K562 (cell line): ENCODE measurements at regions not wholly inside any gene's neighbourhood (a gene's known extent, or its start where the extent isn't known, plus 50 kb on each side); places are given as distances from the start of the nearest gene placed in this dataset.

ENCODE experiments used
- ATAC-seq: fragments of 200-7000 bp; cut with Tn5 transposase; 3 replicates; pipeline ENCODE4 v1.9.1; 2020; ENCODE audit warnings: moderate library complexity
- BruUV-seq: library from RNA; stranded (reverse); fragments of 400-500 nt; replicated peaks from 2 replicates; lab custom pipeline; 2021; lab: Mats Ljungman, UMichigan
- CTCF ChIA-PET: fragments of 300-600 bp; formaldehyde crosslinking; extraction: SDS; loops from one replicate; lab custom pipeline; 2021; ENCODE audit warnings: low intra/inter-chr PET ratio; lab: Yijun Ruan, JAX
- POLR2A ChIA-PET: fragments of 300-600, 350-650 bp; sonication (Branson Sonifier 250); formaldehyde crosslinking; extraction: SDS; loops from one replicate; lab custom pipeline; 2021; ENCODE audit warnings: antibody characterized with exemption, inconsistent platforms; lab: Yijun Ruan, JAX
- DNase-seq, 4 experiments: peaks; one replicate each; pipeline versions ENCODE4 v3.0.0 to v3.0.0-alpha.2; 2011 to 2018; ENCODE audit warnings: low spot score in 3 of 4, mixed read lengths in 3 of 4; ENCODE audit errors: extremely low read depth in 1 of 4
- FAIRE-seq: peaks from 2 replicates; lab custom pipeline; 2011; peaks lifted over from hg19 to GRCh38; lab: Jason Lieb, UNC
- H2AFZ ChIP-seq: 2 replicates; pipeline ENCODE4 v1.6.0; 2011; ENCODE audit warnings: low read depth, low read length, control low read depth, inconsistent platforms
- H3K27ac ChIP-seq: fragments of 200-600 bp; 3 replicates; pipeline ENCODE4 v1.8.0; 2011; ENCODE audit warnings: low read depth, mild to moderate bottlenecking, control low read depth, inconsistent platforms, low read length, moderate library complexity, mixed read lengths; ENCODE audit errors: extremely low read depth
- H3K27me3 ChIP-seq, 2 experiments: fragments of 300-600 bp in 1 of 2; 2 replicates in 1 of 2; 3 replicates in 1 of 2; pipeline versions ENCODE4 v1.6.0 to v1.8.0; 2011; ENCODE audit warnings: inconsistent platforms in 2 of 2, low read length in 2 of 2, mild to moderate bottlenecking in 1 of 2, mixed read lengths in 1 of 2, moderate library complexity in 1 of 2; ENCODE audit not compliant: control insufficient read depth in 2 of 2, insufficient read depth in 2 of 2
- H3K36me3 ChIP-seq: fragments of 300-600 bp; 3 replicates; pipeline ENCODE4 v1.8.0; 2011; ENCODE audit warnings: mild to moderate bottlenecking, low read length, inconsistent platforms; ENCODE audit not compliant: control insufficient read depth, insufficient read depth
- H3K4me1 ChIP-seq, 2 experiments: fragments of 200-600 bp in 1 of 2; replicated peaks in 1 of 2; 2 replicates in 1 of 2; 3 replicates in 1 of 2; pipeline versions ENCODE4 v1.5.1 to v1.8.0; 2011; ENCODE audit warnings: inconsistent platforms in 2 of 2, low read length in 2 of 2, mild to moderate bottlenecking in 1 of 2, mixed read lengths in 1 of 2, moderate library complexity in 1 of 2; ENCODE audit not compliant: control insufficient read depth in 2 of 2, insufficient read depth in 2 of 2
- H3K4me2 ChIP-seq: 2 replicates; pipeline ENCODE4 v1.6.1; 2011; ENCODE audit warnings: low read length, control low read depth, inconsistent platforms, mixed read lengths; ENCODE audit not compliant: insufficient read depth
- H3K4me3 ChIP-seq: fragments of 200-600 bp; sonication (generic), shearing (Covaris generic); 2 replicates; pipeline ENCODE4 v1.5.1; 2016; ENCODE audit warnings: control low read depth, inconsistent platforms
- H3K79me2 ChIP-seq: fragments of 200-600 bp; 3 replicates; pipeline ENCODE4 v1.8.0; 2011; ENCODE audit warnings: low read length, inconsistent platforms; ENCODE audit not compliant: control insufficient read depth, insufficient read depth
- H3K9ac ChIP-seq, 2 experiments: 2 replicates each; pipeline versions ENCODE4 v1.6.0 to v1.6.1; 2011; ENCODE audit warnings: low read depth in 2 of 2, low read length in 2 of 2, control low read depth in 1 of 2, inconsistent platforms in 1 of 2, mild to moderate bottlenecking in 1 of 2, mixed read lengths in 1 of 2; ENCODE audit not compliant: insufficient read depth in 1 of 2
- H3K9me1 ChIP-seq: one replicate; pipeline ENCODE4 v1.6.0; 2011; ENCODE audit warnings: inconsistent platforms, mild to moderate bottlenecking, low read length, moderate library complexity; ENCODE audit not compliant: control insufficient read depth, insufficient read depth
- H3K9me3 ChIP-seq: replicated peaks from 2 replicates; pipeline ENCODE4 v1.5.1; 2011; ENCODE audit warnings: low read depth, low read length, inconsistent platforms; ENCODE audit not compliant: control insufficient read depth, insufficient read depth
- H4K20me1 ChIP-seq: replicated peaks from 2 replicates; pipeline ENCODE4 v1.6.1; 2011; ENCODE audit warnings: low read length, inconsistent platforms, mixed read lengths; ENCODE audit not compliant: control insufficient read depth, insufficient read depth
- BMI1 ChIP-seq: fragments of 150-350 bp; IDR thresholded peaks from 2 replicates; pipeline ENCODE4 v1.6.1; 2014; ENCODE audit warnings: low read length
- ELF2 ChIP-seq: fragments of 250-450 bp; sonication (Bioruptor Pico); IDR thresholded peaks from 2 replicates; pipeline ENCODE4 v1.5.0; 2021; ENCODE audit warnings: mild to moderate bottlenecking
- KAT2B ChIP-seq: IDR thresholded peaks from one replicate; pipeline ENCODE4 v1.6.1; 2012; ENCODE audit warnings: low read depth, mild to moderate bottlenecking, control low read depth, inconsistent platforms, low read length, moderate library complexity
- RBM14 ChIP-seq: fragments of 200-400 bp; formaldehyde crosslinking; IDR thresholded peaks from 2 replicates; pipeline ENCODE4 v1.6.1; 2018; ENCODE audit warnings: low read depth, mild to moderate bottlenecking, low read length, moderate library complexity, borderline replicate concordance; ENCODE audit not compliant: insufficient read depth
- SNIP1 ChIP-seq: fragments of 450-650 bp; IDR thresholded peaks from 2 replicates; pipeline ENCODE4 v1.7.1; 2017; ENCODE audit warnings: low read depth, mild to moderate bottlenecking
- ZNF444 ChIP-seq: fragments of 250-450 bp; sonication (Bioruptor Pico); IDR thresholded peaks from 2 replicates; pipeline ENCODE4 v1.4.0; 2020; ENCODE audit warnings: mild to moderate bottlenecking, moderate library complexity
- ZNF717 ChIP-seq: fragments of 250-450 bp; sonication (Bioruptor Pico); IDR thresholded peaks from 2 replicates; pipeline ENCODE4 v1.5.0; 2021
- ZNF79 ChIP-seq: fragments of 250-450 bp; sonication (Bioruptor Pico); IDR thresholded peaks from 2 replicates; pipeline ENCODE4 v1.4.0; 2020; ENCODE audit warnings: low read depth, mild to moderate bottlenecking, moderate library complexity
- ZSCAN32 ChIP-seq: fragments of 450-650 bp; formaldehyde crosslinking; IDR thresholded peaks from 2 replicates; pipeline ENCODE4 v1.4.0; 2020; ENCODE audit warnings: mild to moderate bottlenecking, moderate library complexity
- in situ Hi-C: fragments of 300-500 bp; cut with MboI; formaldehyde crosslinking; loops from 4 replicates; pipeline ENCODE4 v1.15.0; 2018; ENCODE audit warnings: inconsistent platforms, mixed read lengths
- intact Hi-C: fragments of 100-400 bp; cut with micrococcal nuclease; formaldehyde crosslinking; loops from 2 replicates; pipeline ENCODE4 v1.14.2; 2022
- TF ChIP-seq, protein P1 (sequence below): fragments of 450-650 bp; IDR thresholded peaks from 2 replicates; pipeline ENCODE4 v1.7.0; 2016; ENCODE audit warnings: borderline replicate concordance
- TF ChIP-seq, protein P2 (sequence below): IDR thresholded peaks from 3 replicates; pipeline ENCODE4 v1.6.1; 2011; ENCODE audit warnings: borderline replicate concordance, mild to moderate bottlenecking; ENCODE audit not compliant: insufficient read length, insufficient read depth

DNA sequence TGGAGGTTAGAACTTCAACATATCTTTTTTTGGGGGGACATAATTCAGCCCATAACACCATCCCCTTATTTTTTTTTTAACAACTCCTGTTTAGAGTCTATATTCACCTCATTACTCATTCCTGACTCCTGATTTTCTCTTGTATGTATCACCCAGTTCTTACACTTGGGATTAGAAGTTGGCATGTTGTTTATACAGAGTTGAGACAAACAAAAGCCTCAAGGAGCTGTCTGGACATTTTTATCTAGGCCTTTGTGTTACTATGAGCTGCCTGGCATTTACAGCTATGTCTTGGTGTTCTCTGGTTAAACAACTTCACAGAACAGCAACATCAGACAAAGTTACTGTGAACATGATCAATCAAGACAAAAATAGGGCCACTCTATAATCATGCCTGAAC, 517.5 kb downstream of the KIF20B start:
- Histone ChIP-seq H3K79me2 (no peaks in the 10 kb centered on the region), H3K9me3 (no peaks in the 10 kb centered on the region), H3K9ac (no peak overlapping the region), H3K27me3 (no peaks in the 10 kb centered on the region), H2AFZ (no peak overlapping the region), H3K4me1 (no peaks in the 10 kb centered on the region), H3K9me1 (no peaks in the 10 kb centered on the region), H3K36me3 (no peaks in the 10 kb centered on the region), H4K20me1 (no peaks in the 10 kb centered on the region), H3K27ac (no peak overlapping the region), H3K4me2 (no peak overlapping the region), H3K4me3 (no peak overlapping the region)
- intact Hi-C loops, result no loop called here
- TF ChIP-seq ELF2 (CRISPR knock-in tag) (no peak), ZNF444 (CRISPR knock-in tag) (no peak), RBM14 (no peak), BMI1 (no peak), ZSCAN32 (CRISPR knock-in tag) (no peak), ZNF79 (CRISPR knock-in tag) (no peak), KAT2B (no peak), SNIP1 (no peak), ZNF717 (no peak)
- TF ChIP-seq, protein P1, sequence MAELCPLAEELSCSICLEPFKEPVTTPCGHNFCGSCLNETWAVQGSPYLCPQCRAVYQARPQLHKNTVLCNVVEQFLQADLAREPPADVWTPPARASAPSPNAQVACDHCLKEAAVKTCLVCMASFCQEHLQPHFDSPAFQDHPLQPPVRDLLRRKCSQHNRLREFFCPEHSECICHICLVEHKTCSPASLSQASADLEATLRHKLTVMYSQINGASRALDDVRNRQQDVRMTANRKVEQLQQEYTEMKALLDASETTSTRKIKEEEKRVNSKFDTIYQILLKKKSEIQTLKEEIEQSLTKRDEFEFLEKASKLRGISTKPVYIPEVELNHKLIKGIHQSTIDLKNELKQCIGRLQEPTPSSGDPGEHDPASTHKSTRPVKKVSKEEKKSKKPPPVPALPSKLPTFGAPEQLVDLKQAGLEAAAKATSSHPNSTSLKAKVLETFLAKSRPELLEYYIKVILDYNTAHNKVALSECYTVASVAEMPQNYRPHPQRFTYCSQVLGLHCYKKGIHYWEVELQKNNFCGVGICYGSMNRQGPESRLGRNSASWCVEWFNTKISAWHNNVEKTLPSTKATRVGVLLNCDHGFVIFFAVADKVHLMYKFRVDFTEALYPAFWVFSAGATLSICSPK, result no peak
- TF ChIP-seq, protein P2, sequence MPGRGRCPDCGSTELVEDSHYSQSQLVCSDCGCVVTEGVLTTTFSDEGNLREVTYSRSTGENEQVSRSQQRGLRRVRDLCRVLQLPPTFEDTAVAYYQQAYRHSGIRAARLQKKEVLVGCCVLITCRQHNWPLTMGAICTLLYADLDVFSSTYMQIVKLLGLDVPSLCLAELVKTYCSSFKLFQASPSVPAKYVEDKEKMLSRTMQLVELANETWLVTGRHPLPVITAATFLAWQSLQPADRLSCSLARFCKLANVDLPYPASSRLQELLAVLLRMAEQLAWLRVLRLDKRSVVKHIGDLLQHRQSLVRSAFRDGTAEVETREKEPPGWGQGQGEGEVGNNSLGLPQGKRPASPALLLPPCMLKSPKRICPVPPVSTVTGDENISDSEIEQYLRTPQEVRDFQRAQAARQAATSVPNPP, result no peak
- no peak for DNase-seq
- no TSS peak for BruUV-seq
- in situ Hi-C loops, result no loop called here
- FAIRE-seq, result no peak
- CTCF ChIA-PET, result no interaction called here
- POLR2A ChIA-PET, result no interaction called here
- ATAC-seq, result no peak
